OCI-LY3 (cell line): ENCODE measurements at regions not wholly inside any gene's neighbourhood (a gene's known extent, or its start where the extent isn't known, plus 50 kb on each side); places are given as distances from the start of the nearest gene placed in this dataset.

Source experiments
- H2AFZ ChIP-seq: fragments of 200-600, 300-600 bp; shearing (Covaris generic); 2 replicates; pipeline ENCODE4 v1.6.0; 2014; ENCODE audit warnings: antibody characterized with exemption, low read depth, low read length
- H3K27ac ChIP-seq: fragments of 200-600, 300-600 bp; sonication (generic); 2 replicates; pipeline ENCODE4 v1.5.1; 2014; ENCODE audit warnings: mild to moderate bottlenecking, low read length, moderate library complexity, mixed read lengths
- H3K27me3 ChIP-seq: fragments of 200-600, 300-600 bp; sonication (generic); 2 replicates; pipeline ENCODE4 v1.6.1; 2014; ENCODE audit warnings: low read depth, low read length, mixed read lengths
- H3K36me3 ChIP-seq: fragments of 200-600, 300-600 bp; sonication (generic); replicated peaks from 2 replicates; pipeline ENCODE3; 2014; ENCODE audit warnings: low read depth, low read length, mixed read lengths
- H3K4me1 ChIP-seq: fragments of 300-600, 200-600 bp; sonication (generic); 2 replicates; pipeline ENCODE4 v1.6.1; 2014; ENCODE audit warnings: low read length, mixed read lengths
- H3K4me2 ChIP-seq: fragments of 200-600, 300-600 bp; sonication (generic); 2 replicates; pipeline ENCODE4 v1.6.1; 2014; ENCODE audit warnings: low read length, mixed read lengths
- H3K4me3 ChIP-seq: fragments of 300-600, 200-600 bp; sonication (generic); 2 replicates; pipeline ENCODE4 v1.5.1; 2014; ENCODE audit warnings: antibody characterized with exemption, mild to moderate bottlenecking, low read length, moderate library complexity
- H3K79me2 ChIP-seq: fragments of 300-600, 200-600 bp; shearing (Covaris generic); 2 replicates; pipeline ENCODE4 v1.6.1; 2014; ENCODE audit warnings: mild to moderate bottlenecking, low read length, mixed read lengths
- H3K9ac ChIP-seq: fragments of 300-600, 200-600 bp; shearing (Covaris generic); 2 replicates; pipeline ENCODE4 v1.6.0; 2014; ENCODE audit warnings: mild to moderate bottlenecking, low read length, moderate library complexity
- H3K9me3 ChIP-seq: fragments of 200-600, 300-600 bp; shearing (Covaris generic); 2 replicates; pipeline ENCODE4 v1.6.1; 2014; ENCODE audit warnings: low read length, mixed read lengths; ENCODE audit not compliant: insufficient read depth
- H4K20me1 ChIP-seq: fragments of 200-600, 300-600 bp; sonication (generic); 2 replicates; pipeline ENCODE4 v1.6.1; 2016; ENCODE audit warnings: low read length, mixed read lengths; ENCODE audit not compliant: insufficient read depth
- EZH2phosphoT487 ChIP-seq: fragments of 200-600 bp; shearing (Covaris generic); IDR thresholded peaks from 2 replicates; pipeline ENCODE4 v1.6.1; 2018; ENCODE audit warnings: antibody characterized with exemption, mixed run types, low read depth
- TF ChIP-seq, protein P1 (sequence below): fragments of 200-600, 300-600 bp; sonication (generic); IDR thresholded peaks from 2 replicates; pipeline ENCODE4 v1.5.1; 2014; ENCODE audit warnings: antibody characterized with exemption, low read length, low read depth

DNA sequence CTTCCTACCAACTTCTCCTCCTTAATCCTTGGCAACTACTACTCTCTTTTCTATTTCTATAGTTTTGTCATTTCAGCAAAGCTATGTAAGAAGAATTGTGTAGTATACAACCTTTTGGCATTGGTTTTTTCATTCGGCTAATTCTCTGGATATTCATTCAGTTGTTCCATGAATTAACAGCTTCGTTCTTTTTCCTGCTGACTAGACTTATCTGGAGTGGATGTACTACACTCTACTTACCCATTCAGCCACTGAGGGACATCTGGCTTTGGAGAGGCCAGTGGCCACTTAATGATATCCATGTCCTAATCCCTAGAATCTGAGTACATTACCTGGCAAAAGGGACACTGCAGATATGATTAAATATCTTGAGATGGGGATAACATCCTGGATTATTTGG lies 623.9 kb downstream of the DOK5 start:
- TF ChIP-seq EZH2phosphoT487, result no peak
- TF ChIP-seq, protein P1, sequence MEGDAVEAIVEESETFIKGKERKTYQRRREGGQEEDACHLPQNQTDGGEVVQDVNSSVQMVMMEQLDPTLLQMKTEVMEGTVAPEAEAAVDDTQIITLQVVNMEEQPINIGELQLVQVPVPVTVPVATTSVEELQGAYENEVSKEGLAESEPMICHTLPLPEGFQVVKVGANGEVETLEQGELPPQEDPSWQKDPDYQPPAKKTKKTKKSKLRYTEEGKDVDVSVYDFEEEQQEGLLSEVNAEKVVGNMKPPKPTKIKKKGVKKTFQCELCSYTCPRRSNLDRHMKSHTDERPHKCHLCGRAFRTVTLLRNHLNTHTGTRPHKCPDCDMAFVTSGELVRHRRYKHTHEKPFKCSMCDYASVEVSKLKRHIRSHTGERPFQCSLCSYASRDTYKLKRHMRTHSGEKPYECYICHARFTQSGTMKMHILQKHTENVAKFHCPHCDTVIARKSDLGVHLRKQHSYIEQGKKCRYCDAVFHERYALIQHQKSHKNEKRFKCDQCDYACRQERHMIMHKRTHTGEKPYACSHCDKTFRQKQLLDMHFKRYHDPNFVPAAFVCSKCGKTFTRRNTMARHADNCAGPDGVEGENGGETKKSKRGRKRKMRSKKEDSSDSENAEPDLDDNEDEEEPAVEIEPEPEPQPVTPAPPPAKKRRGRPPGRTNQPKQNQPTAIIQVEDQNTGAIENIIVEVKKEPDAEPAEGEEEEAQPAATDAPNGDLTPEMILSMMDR, result no peak
- H3K4me2 ChIP-seq, result no peak overlapping the region
- H3K36me3 ChIP-seq, result no peaks in the 10 kb centered on the region

DNA sequence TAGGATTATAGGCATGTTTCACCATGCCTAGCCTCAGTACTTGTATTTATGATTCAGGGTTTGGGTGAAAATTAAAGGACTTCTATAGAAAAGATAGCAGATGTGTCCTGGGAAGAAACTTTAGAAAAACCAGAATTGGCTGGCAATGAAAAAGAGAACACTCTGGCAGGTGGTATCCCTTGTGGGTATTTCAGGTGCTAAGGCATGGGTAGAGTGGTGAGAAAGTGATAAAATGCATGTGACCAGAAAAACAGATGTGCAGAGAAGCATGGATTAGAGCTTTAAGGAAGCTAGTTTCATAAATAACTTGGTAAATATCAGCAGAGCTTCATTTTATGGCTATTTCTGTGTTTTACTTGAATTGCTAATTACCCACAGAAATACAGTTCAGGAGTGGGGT lies 622.2 kb downstream of the DOK5 start:
- H2AFZ ChIP-seq, result no peak overlapping the region

More for the DNA sequence above, 623.9 kb downstream of the DOK5 start:
- Histone ChIP-seq H3K27me3 (no peaks in the 10 kb centered on the region), H3K4me3 (no peak overlapping the region), H3K79me2 (no peaks in the 10 kb centered on the region), H4K20me1 (no peaks in the 10 kb centered on the region), H3K27ac (no peak overlapping the region), H3K9ac (no peak overlapping the region), H3K9me3 (no peaks in the 10 kb centered on the region), H3K4me1 (peaks cover 18% of the 10 kb centered on the region), H2AFZ (no peak overlapping the region)

GRCh38 chr20:55095745-55096400 lies 620.5 kb downstream of the DOK5 start:
- no peak overlapping the region for H3K9ac ChIP-seq
- H2AFZ ChIP-seq, result no peak overlapping the region
- H3K79me2 ChIP-seq, result no peaks in the 10 kb centered on the region
- TF ChIP-seq EZH2phosphoT487, result no peak
- TF ChIP-seq, protein P1, result no peak
- H3K27me3 ChIP-seq, result no peaks in the 10 kb centered on the region
- no peak overlapping the region for H3K27ac ChIP-seq
- no peaks in the 10 kb centered on the region for H3K36me3 ChIP-seq
- peak overlapping the region; percentile 19 for H3K4me2 ChIP-seq
- no peak overlapping the region for H3K4me3 ChIP-seq
- H4K20me1 ChIP-seq, result no peaks in the 10 kb centered on the region
- peaks cover 18% of the 10 kb centered on the region for H3K4me1 ChIP-seq
- H3K9me3 ChIP-seq, result peaks cover 3% of the 10 kb centered on the region

More for the DNA sequence above, 622.2 kb downstream of the DOK5 start:
- Histone ChIP-seq H3K36me3 (no peaks in the 10 kb centered on the region), H3K27me3 (no peaks in the 10 kb centered on the region), H3K27ac (no peak overlapping the region), H3K9ac (no peak overlapping the region), H3K4me2 (no peak overlapping the region), H4K20me1 (no peaks in the 10 kb centered on the region), H3K4me3 (no peak overlapping the region), H3K9me3 (peaks cover 3% of the 10 kb centered on the region), H3K79me2 (no peaks in the 10 kb centered on the region), H3K4me1 (peaks cover 18% of the 10 kb centered on the region)
- no peak for TF ChIP-seq EZH2phosphoT487
- TF ChIP-seq, protein P1, result no peak

DNA sequence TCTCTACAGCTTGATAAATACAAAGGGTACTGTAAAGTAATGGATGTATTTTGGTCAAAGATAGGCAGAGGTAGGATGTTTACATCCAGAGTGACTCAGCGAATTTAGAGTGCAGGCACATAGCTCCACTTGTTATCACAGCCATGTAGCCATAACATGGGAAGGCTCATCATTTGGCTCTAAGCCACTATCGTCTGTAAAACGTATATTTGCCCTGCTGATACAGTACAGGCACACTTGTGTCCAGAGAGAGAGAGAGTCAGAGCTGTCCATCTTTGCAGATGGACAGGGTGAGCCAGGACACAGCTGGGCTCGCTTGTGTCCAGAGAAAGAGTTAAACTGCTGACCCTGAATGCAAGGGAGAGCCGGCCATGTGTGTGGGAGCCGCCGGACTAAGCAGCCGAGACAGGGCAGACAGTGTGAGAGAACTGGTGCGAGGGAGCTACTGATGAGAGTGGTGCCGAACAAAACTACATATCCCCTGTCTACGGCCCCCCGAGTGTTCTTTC lies 619.0 kb downstream of the DOK5 start:
- no peak overlapping the region for H3K9ac ChIP-seq
- H2AFZ ChIP-seq, result no peak overlapping the region
- no peak overlapping the region for H3K27ac ChIP-seq
- H3K4me1 ChIP-seq, result peaks cover 18% of the 10 kb centered on the region
- H3K36me3 ChIP-seq, result no peaks in the 10 kb centered on the region
- H3K27me3 ChIP-seq, result no peaks in the 10 kb centered on the region
- TF ChIP-seq, protein P1, result no peak
- TF ChIP-seq EZH2phosphoT487, result no peak
- H3K9me3 ChIP-seq, result peaks cover 3% of the 10 kb centered on the region
- H4K20me1 ChIP-seq, result no peaks in the 10 kb centered on the region
- no peaks in the 10 kb centered on the region for H3K79me2 ChIP-seq
- H3K4me3 ChIP-seq, result no peak overlapping the region
- no peak overlapping the region for H3K4me2 ChIP-seq
